ENCODE measurements at regions not wholly inside any gene's neighbourhood (a gene's known extent, or its start where the extent isn't known, plus 50 kb on each side); places are given as distances from the start of the nearest gene placed in this dataset.
"Not testable (repeated sequence)": the region's sequence is repeated elsewhere in the genome, so short reads cannot be mapped to it uniquely, and the experiment has no call there.

GRCh38 chr2:8508766-8509165 lies 173.1 kb upstream of the ID2 start:
- H3K4me1 ChIP-seq (ENCODE audit: insufficient read depth, insufficient read length) = no peaks in the 10 kb centered on the region
- no peaks in the 10 kb centered on the region for H3K27me3 ChIP-seq (ENCODE audit: insufficient read depth, insufficient read length)
- no peak for DNase-seq (ENCODE audit: low read depth, low spot score)
- TF ChIP-seq YY1 (IDR thresholded peaks at IDR 0.05; ENCODE audit: insufficient read depth, insufficient read length) (no peak), SUZ12 (IDR thresholded peaks at IDR 0.05; ENCODE audit: extremely low read depth, insufficient read depth, insufficient read length) (no peak), ZNF274 (IDR thresholded peaks at IDR 0.05; ENCODE audit: low read depth, low read length) (no peak)
- no peaks in the 10 kb centered on the region for H3K36me3 ChIP-seq (ENCODE audit: insufficient read depth, insufficient read length, low read length)
- H3K4me3 ChIP-seq (ENCODE audit: insufficient read length, low read depth) = no peak overlapping the region
- H3K9me3 ChIP-seq (ENCODE audit: insufficient read depth, low read length) = peaks cover 17% of the 10 kb centered on the region; the same call in 1 of the 2 replicates
- H3K9ac ChIP-seq (ENCODE audit: insufficient read length, low read depth) = no peak overlapping the region

- Histone ChIP-seq H3K27me3 (ENCODE audit: insufficient read depth, insufficient read length) (no peaks in the 10 kb centered on the region), H3K9me3 (ENCODE audit: insufficient read depth, low read length) (peaks cover 17% of the 10 kb centered on the region; the same call in 1 of the 2 replicates), H3K36me3 (ENCODE audit: insufficient read depth, insufficient read length, low read length) (no peaks in the 10 kb centered on the region), H3K4me3 (ENCODE audit: insufficient read length, low read depth) (no peak overlapping the region), H3K9ac (ENCODE audit: insufficient read length, low read depth) (no peak overlapping the region), H3K4me1 (ENCODE audit: insufficient read depth, insufficient read length) (no peaks in the 10 kb centered on the region)
- DNase-seq (ENCODE audit: low read depth, low spot score) = no peak
- no peak for TF ChIP-seq SUZ12 (IDR thresholded peaks at IDR 0.05; ENCODE audit: extremely low read depth, insufficient read depth, insufficient read length)
These were observed 172.2 kb upstream of the ID2 start for GRCh38 chr2:8509621-8510020.

- DNase-seq (ENCODE audit: low read depth, low spot score); H3K36me3 ChIP-seq (ENCODE audit: insufficient read depth, insufficient read length, low read length); H3K9ac ChIP-seq (ENCODE audit: insufficient read length, low read depth); H3K4me3 ChIP-seq (ENCODE audit: insufficient read length, low read depth); H3K4me1 ChIP-seq (ENCODE audit: insufficient read depth, insufficient read length); H3K27me3 ChIP-seq (ENCODE audit: insufficient read depth, insufficient read length): not testable (repeated sequence)
- peaks cover 17% of the 10 kb centered on the region; the same call in 1 of the 2 replicates for H3K9me3 ChIP-seq (ENCODE audit: insufficient read depth, low read length)
These were observed 171.8 kb upstream of the ID2 start for GRCh38 chr2:8510055-8510454.

GRCh38 chr2:8510519-8510918 lies 171.3 kb upstream of the ID2 start:
- TF ChIP-seq YY1 (IDR thresholded peaks at IDR 0.05; ENCODE audit: insufficient read depth, insufficient read length) (no peak), ZNF274 (IDR thresholded peaks at IDR 0.05; ENCODE audit: low read depth, low read length) (no peak)
- Histone ChIP-seq H3K9ac (ENCODE audit: insufficient read length, low read depth) (no peak overlapping the region), H3K9me3 (ENCODE audit: insufficient read depth, low read length) (peaks cover 17% of the 10 kb centered on the region; the same call in 1 of the 2 replicates), H3K4me3 (ENCODE audit: insufficient read length, low read depth) (no peak overlapping the region), H3K4me1 (ENCODE audit: insufficient read depth, insufficient read length) (no peaks in the 10 kb centered on the region), H3K27me3 (ENCODE audit: insufficient read depth, insufficient read length) (no peaks in the 10 kb centered on the region), H3K36me3 (ENCODE audit: insufficient read depth, insufficient read length, low read length) (no peaks in the 10 kb centered on the region)
- DNase-seq (ENCODE audit: low read depth, low spot score) = no peak

- H3K36me3 ChIP-seq (ENCODE audit: insufficient read depth, insufficient read length, low read length) = no peaks in the 10 kb centered on the region
- no peaks in the 10 kb centered on the region for H3K27me3 ChIP-seq (ENCODE audit: insufficient read depth, insufficient read length)
- DNase-seq (ENCODE audit: low read depth, low spot score) = no peak
- peaks cover 6% of the 10 kb centered on the region; the same call in 1 of the 2 replicates for H3K9me3 ChIP-seq (ENCODE audit: insufficient read depth, low read length)
- H3K9ac ChIP-seq (ENCODE audit: insufficient read length, low read depth) = no peak overlapping the region
- no peak for TF ChIP-seq ZNF274 (IDR thresholded peaks at IDR 0.05; ENCODE audit: low read depth, low read length)
- no peak for TF ChIP-seq SUZ12 (IDR thresholded peaks at IDR 0.05; ENCODE audit: extremely low read depth, insufficient read depth, insufficient read length)
- TF ChIP-seq YY1 (IDR thresholded peaks at IDR 0.05; ENCODE audit: insufficient read depth, insufficient read length) = no peak
- H3K4me3 ChIP-seq (ENCODE audit: insufficient read length, low read depth) = no peak overlapping the region
- no peaks in the 10 kb centered on the region for H3K4me1 ChIP-seq (ENCODE audit: insufficient read depth, insufficient read length)
These were observed 169.8 kb upstream of the ID2 start for GRCh38 chr2:8511868-8512612.

GRCh38 chr2:8513601-8514273 lies 168.1 kb upstream of the ID2 start:
- no peak for DNase-seq (ENCODE audit: low read depth, low spot score)
- Histone ChIP-seq H3K4me1 (ENCODE audit: insufficient read depth, insufficient read length) (no peaks in the 10 kb centered on the region), H3K36me3 (ENCODE audit: insufficient read depth, insufficient read length, low read length) (no peaks in the 10 kb centered on the region), H3K9me3 (ENCODE audit: insufficient read depth, low read length) (peaks cover 6% of the 10 kb centered on the region; the same call in 1 of the 2 replicates), H3K9ac (ENCODE audit: insufficient read length, low read depth) (no peak overlapping the region), H3K4me3 (ENCODE audit: insufficient read length, low read depth) (no peak overlapping the region), H3K27me3 (ENCODE audit: insufficient read depth, insufficient read length) (no peaks in the 10 kb centered on the region)
- TF ChIP-seq YY1 (IDR thresholded peaks at IDR 0.05; ENCODE audit: insufficient read depth, insufficient read length) (no peak), SUZ12 (IDR thresholded peaks at IDR 0.05; ENCODE audit: extremely low read depth, insufficient read depth, insufficient read length) (no peak), ZNF274 (IDR thresholded peaks at IDR 0.05; ENCODE audit: low read depth, low read length) (no peak)

- Histone ChIP-seq H3K27me3 (ENCODE audit: insufficient read depth, insufficient read length) (no peaks in the 10 kb centered on the region), H3K36me3 (ENCODE audit: insufficient read depth, insufficient read length, low read length) (no peaks in the 10 kb centered on the region), H3K9ac (ENCODE audit: insufficient read length, low read depth) (no peak overlapping the region), H3K9me3 (ENCODE audit: insufficient read depth, low read length) (peaks cover 6% of the 10 kb centered on the region; the same call in 1 of the 2 replicates), H3K4me3 (ENCODE audit: insufficient read length, low read depth) (no peak overlapping the region), H3K4me1 (ENCODE audit: insufficient read depth, insufficient read length) (no peaks in the 10 kb centered on the region)
- no peak for DNase-seq (ENCODE audit: low read depth, low spot score)
- TF ChIP-seq YY1 (IDR thresholded peaks at IDR 0.05; ENCODE audit: insufficient read depth, insufficient read length) (no peak), ZNF274 (IDR thresholded peaks at IDR 0.05; ENCODE audit: low read depth, low read length) (no peak), SUZ12 (IDR thresholded peaks at IDR 0.05; ENCODE audit: extremely low read depth, insufficient read depth, insufficient read length) (no peak)
These were observed 167.6 kb upstream of the ID2 start for GRCh38 chr2:8514274-8514662.

Data from NT2/D1 (cell line).